Stimulated activated CD8-positive, alpha-beta memory T cell treated with anti-CD3 and anti-CD28 coated beads, Interleukin-15, amount 100 ng/mL, for 1 hour (primary cell): ENCODE measurements at regions not wholly inside any gene's neighbourhood (a gene's known extent, or its start where the extent isn't known, plus 50 kb on each side); places are given as distances from the start of the nearest gene placed in this dataset.

Experiments used
- DNase-seq: peaks from one replicate; pipeline ENCODE4 v3.0.0-alpha.2; 2020; ENCODE audit warnings: low read depth

DNA sequence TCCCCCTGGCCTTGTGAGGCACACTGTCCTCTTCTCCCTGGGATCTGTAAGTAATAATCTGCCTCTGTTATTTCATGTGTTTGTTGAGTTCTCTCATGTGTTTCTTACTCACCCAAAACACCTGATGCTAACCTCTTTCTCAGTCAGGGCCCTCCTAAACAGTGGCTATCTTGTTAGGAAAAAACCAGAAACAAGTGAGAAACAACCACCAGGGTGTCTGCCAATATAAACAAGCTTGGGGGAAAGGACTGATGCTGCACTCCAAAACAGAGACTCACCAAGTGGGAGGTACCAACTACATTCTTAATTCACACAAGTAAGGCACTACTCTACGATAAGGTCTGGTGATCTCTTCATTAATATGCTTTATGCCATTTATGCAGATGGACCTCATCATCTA is 564.4 kb downstream of the SEMA5A start:
- no peak for DNase-seq

DNA sequence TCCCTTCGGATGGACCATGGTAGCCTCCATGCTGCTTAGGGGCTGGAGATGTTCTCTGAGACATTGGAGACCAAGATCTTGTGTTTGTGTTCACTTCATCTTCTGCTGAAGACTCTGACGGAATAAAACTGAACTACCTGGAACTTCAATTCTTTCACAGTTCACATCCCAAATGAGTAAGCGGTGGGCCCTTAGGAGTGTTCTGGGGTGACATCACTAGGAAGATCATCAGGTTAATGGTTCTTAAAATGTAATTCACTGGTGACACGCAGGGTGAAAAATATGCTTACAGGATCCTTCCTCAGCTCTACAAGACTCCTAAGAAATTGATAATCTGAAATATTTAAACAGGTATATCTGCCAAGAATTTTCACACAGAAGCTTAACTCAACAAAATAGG is 561.5 kb downstream of the SEMA5A start:
- DNase-seq, result no peak
